K562 (cell line): ENCODE measurements at regions not wholly inside any gene's neighbourhood (a gene's known extent, or its start where the extent isn't known, plus 50 kb on each side); places are given as distances from the start of the nearest gene placed in this dataset.

ENCODE experiments used
- ATAC-seq: fragments of 200-7000 bp; cut with Tn5 transposase; 3 replicates; pipeline ENCODE4 v1.9.1; 2020; ENCODE audit warnings: moderate library complexity
- BruUV-seq: library from RNA; stranded (reverse); fragments of 400-500 nt; replicated peaks from 2 replicates; lab custom pipeline; 2021; lab: Mats Ljungman, UMichigan
- CTCF ChIA-PET: fragments of 300-600 bp; formaldehyde crosslinking; extraction: SDS; loops from one replicate; lab custom pipeline; 2021; ENCODE audit warnings: low intra/inter-chr PET ratio; lab: Yijun Ruan, JAX
- POLR2A ChIA-PET: fragments of 300-600, 350-650 bp; sonication (Branson Sonifier 250); formaldehyde crosslinking; extraction: SDS; loops from one replicate; lab custom pipeline; 2021; ENCODE audit warnings: antibody characterized with exemption, inconsistent platforms; lab: Yijun Ruan, JAX
- DNase-seq, 4 experiments: peaks; one replicate each; pipeline versions ENCODE4 v3.0.0 to v3.0.0-alpha.2; 2011 to 2018; ENCODE audit warnings: low spot score in 3 of 4, mixed read lengths in 3 of 4; ENCODE audit errors: extremely low read depth in 1 of 4
- FAIRE-seq: peaks from 2 replicates; lab custom pipeline; 2011; peaks lifted over from hg19 to GRCh38; lab: Jason Lieb, UNC
- H2AFZ ChIP-seq: 2 replicates; pipeline ENCODE4 v1.6.0; 2011; ENCODE audit warnings: low read depth, low read length, control low read depth, inconsistent platforms
- H3K27ac ChIP-seq: fragments of 200-600 bp; 3 replicates; pipeline ENCODE4 v1.8.0; 2011; ENCODE audit warnings: low read depth, mild to moderate bottlenecking, control low read depth, inconsistent platforms, low read length, moderate library complexity, mixed read lengths; ENCODE audit errors: extremely low read depth
- H3K27me3 ChIP-seq, 2 experiments: fragments of 300-600 bp in 1 of 2; 2 replicates in 1 of 2; 3 replicates in 1 of 2; pipeline versions ENCODE4 v1.6.0 to v1.8.0; 2011; ENCODE audit warnings: inconsistent platforms in 2 of 2, low read length in 2 of 2, mild to moderate bottlenecking in 1 of 2, mixed read lengths in 1 of 2, moderate library complexity in 1 of 2; ENCODE audit not compliant: control insufficient read depth in 2 of 2, insufficient read depth in 2 of 2
- H3K36me3 ChIP-seq: fragments of 300-600 bp; 3 replicates; pipeline ENCODE4 v1.8.0; 2011; ENCODE audit warnings: mild to moderate bottlenecking, low read length, inconsistent platforms; ENCODE audit not compliant: control insufficient read depth, insufficient read depth
- H3K4me1 ChIP-seq, 2 experiments: fragments of 200-600 bp in 1 of 2; replicated peaks in 1 of 2; 2 replicates in 1 of 2; 3 replicates in 1 of 2; pipeline versions ENCODE4 v1.5.1 to v1.8.0; 2011; ENCODE audit warnings: inconsistent platforms in 2 of 2, low read length in 2 of 2, mild to moderate bottlenecking in 1 of 2, mixed read lengths in 1 of 2, moderate library complexity in 1 of 2; ENCODE audit not compliant: control insufficient read depth in 2 of 2, insufficient read depth in 2 of 2
- H3K4me2 ChIP-seq: 2 replicates; pipeline ENCODE4 v1.6.1; 2011; ENCODE audit warnings: low read length, control low read depth, inconsistent platforms, mixed read lengths; ENCODE audit not compliant: insufficient read depth
- H3K4me3 ChIP-seq: fragments of 200-600 bp; sonication (generic), shearing (Covaris generic); 2 replicates; pipeline ENCODE4 v1.5.1; 2016; ENCODE audit warnings: control low read depth, inconsistent platforms
- H3K79me2 ChIP-seq: fragments of 200-600 bp; 3 replicates; pipeline ENCODE4 v1.8.0; 2011; ENCODE audit warnings: low read length, inconsistent platforms; ENCODE audit not compliant: control insufficient read depth, insufficient read depth
- H3K9ac ChIP-seq, 2 experiments: 2 replicates each; pipeline versions ENCODE4 v1.6.0 to v1.6.1; 2011; ENCODE audit warnings: low read depth in 2 of 2, low read length in 2 of 2, control low read depth in 1 of 2, inconsistent platforms in 1 of 2, mild to moderate bottlenecking in 1 of 2, mixed read lengths in 1 of 2; ENCODE audit not compliant: insufficient read depth in 1 of 2
- H3K9me1 ChIP-seq: one replicate; pipeline ENCODE4 v1.6.0; 2011; ENCODE audit warnings: inconsistent platforms, mild to moderate bottlenecking, low read length, moderate library complexity; ENCODE audit not compliant: control insufficient read depth, insufficient read depth
- H3K9me3 ChIP-seq: replicated peaks from 2 replicates; pipeline ENCODE4 v1.5.1; 2011; ENCODE audit warnings: low read depth, low read length, inconsistent platforms; ENCODE audit not compliant: control insufficient read depth, insufficient read depth
- H4K20me1 ChIP-seq: replicated peaks from 2 replicates; pipeline ENCODE4 v1.6.1; 2011; ENCODE audit warnings: low read length, inconsistent platforms, mixed read lengths; ENCODE audit not compliant: control insufficient read depth, insufficient read depth
- C11orf30 ChIP-seq: fragments of 450-650 bp; IDR thresholded peaks from 2 replicates; pipeline ENCODE4 v1.6.1; 2016; ENCODE audit warnings: low read depth, mild to moderate bottlenecking
- CAMTA2 ChIP-seq: fragments of 250-450 bp; sonication (Bioruptor Pico); conservative IDR thresholded peaks from 2 replicates; pipeline ENCODE4 v1.5.1; 2022
- CEBPB ChIP-seq: fragments of 450-650 bp; IDR thresholded peaks from 2 replicates; pipeline ENCODE4 v1.6.1; 2016; ENCODE audit warnings: missing genetic modification characterization, missing compliant biosample characterization
- CHD2 ChIP-seq: IDR thresholded peaks from 2 replicates; pipeline ENCODE4 v1.6.1; 2011; ENCODE audit warnings: low read depth, low read length
- DACH1 ChIP-seq: fragments of 450-650 bp; IDR thresholded peaks from 2 replicates; pipeline ENCODE4 v1.6.1; 2018; ENCODE audit not compliant: partially characterized antibody
- HLTF ChIP-seq: fragments of 450-650 bp; IDR thresholded peaks from 2 replicates; pipeline ENCODE4 v1.6.1; 2016
- MAFF ChIP-seq: IDR thresholded peaks from 2 replicates; pipeline ENCODE4 v1.6.1; 2012; ENCODE audit warnings: low read length, improper control_type of control experiment
- MAFK ChIP-seq: IDR thresholded peaks from 2 replicates; pipeline ENCODE4 v1.6.1; 2011; ENCODE audit warnings: low read length, improper control_type of control experiment
- MCM2 ChIP-seq: fragments of 450-650 bp; IDR thresholded peaks from 2 replicates; pipeline ENCODE4 v1.6.1; 2017; ENCODE audit warnings: low read depth, mild to moderate bottlenecking
- NELFE ChIP-seq: IDR thresholded peaks from 2 replicates; pipeline ENCODE4 v1.6.1; 2011; ENCODE audit warnings: mild to moderate bottlenecking; ENCODE audit not compliant: insufficient read depth, insufficient read length
- PHF21A ChIP-seq: fragments of 450-650 bp; IDR thresholded peaks from 2 replicates; pipeline ENCODE4 v1.6.1; 2017; ENCODE audit warnings: low read depth, borderline replicate concordance
- POLR2A ChIP-seq: fragments of 450-650 bp; conservative IDR thresholded peaks from 2 replicates; pipeline ENCODE4 v1.6.1; 2016
- RBM22 ChIP-seq: fragments of 200-400 bp; formaldehyde crosslinking; IDR thresholded peaks from 2 replicates; pipeline ENCODE4 v1.6.1; 2018; ENCODE audit warnings: low read length, low read depth; ENCODE audit not compliant: poor library complexity, severe bottlenecking
- SIRT6 ChIP-seq: IDR thresholded peaks from one replicate; pipeline ENCODE4 v1.6.1; 2012; ENCODE audit warnings: low read depth, mild to moderate bottlenecking, control low read depth, inconsistent platforms, low read length, moderate library complexity
- TBL1XR1 ChIP-seq, 2 experiments: IDR thresholded peaks; 2 replicates each; pipeline ENCODE4 v1.6.1; 2012; ENCODE audit warnings: improper control_type of control experiment in 2 of 2, low read length in 2 of 2, mild to moderate bottlenecking in 1 of 2
- USF2 ChIP-seq: sonication (generic); formaldehyde crosslinking; IDR thresholded peaks from 2 replicates; pipeline ENCODE4 v1.5.0; 2020; ENCODE audit warnings: missing genetic modification reagents
- ZBTB1 ChIP-seq: sonication (generic); formaldehyde crosslinking; IDR thresholded peaks from 2 replicates; pipeline ENCODE4 v1.8.1; 2023; ENCODE audit warnings: missing genetic modification reagents, low read depth, mild to moderate bottlenecking, borderline replicate concordance
- ZNF316 ChIP-seq: fragments of 450-650 bp; IDR thresholded peaks from 2 replicates; pipeline ENCODE4 v1.6.1; 2016
- WGBS: fragments of 100-300 bp; shearing (Covaris generic); methylation state at CpG from one replicate; pipeline ENCODE4 v1.1.6; 2016; ENCODE audit warnings: low coverage, mixed read lengths; ENCODE audit not compliant: insufficient coverage; ENCODE audit errors: missing lambda C conversion rate; 5-methylcytosine and 5-hydroxymethylcytosine counted together
- in situ Hi-C: fragments of 300-500 bp; cut with MboI; formaldehyde crosslinking; loops from 4 replicates; pipeline ENCODE4 v1.15.0; 2018; ENCODE audit warnings: inconsistent platforms, mixed read lengths
- intact Hi-C: fragments of 100-400 bp; cut with micrococcal nuclease; formaldehyde crosslinking; loops from 2 replicates; pipeline ENCODE4 v1.14.2; 2022
- TF ChIP-seq, protein P1 (sequence below): sonication (generic); formaldehyde crosslinking; IDR thresholded peaks from 2 replicates; pipeline ENCODE4 v1.8.1; 2023; ENCODE audit warnings: mild to moderate bottlenecking, missing genetic modification reagents, moderate library complexity

DNA sequence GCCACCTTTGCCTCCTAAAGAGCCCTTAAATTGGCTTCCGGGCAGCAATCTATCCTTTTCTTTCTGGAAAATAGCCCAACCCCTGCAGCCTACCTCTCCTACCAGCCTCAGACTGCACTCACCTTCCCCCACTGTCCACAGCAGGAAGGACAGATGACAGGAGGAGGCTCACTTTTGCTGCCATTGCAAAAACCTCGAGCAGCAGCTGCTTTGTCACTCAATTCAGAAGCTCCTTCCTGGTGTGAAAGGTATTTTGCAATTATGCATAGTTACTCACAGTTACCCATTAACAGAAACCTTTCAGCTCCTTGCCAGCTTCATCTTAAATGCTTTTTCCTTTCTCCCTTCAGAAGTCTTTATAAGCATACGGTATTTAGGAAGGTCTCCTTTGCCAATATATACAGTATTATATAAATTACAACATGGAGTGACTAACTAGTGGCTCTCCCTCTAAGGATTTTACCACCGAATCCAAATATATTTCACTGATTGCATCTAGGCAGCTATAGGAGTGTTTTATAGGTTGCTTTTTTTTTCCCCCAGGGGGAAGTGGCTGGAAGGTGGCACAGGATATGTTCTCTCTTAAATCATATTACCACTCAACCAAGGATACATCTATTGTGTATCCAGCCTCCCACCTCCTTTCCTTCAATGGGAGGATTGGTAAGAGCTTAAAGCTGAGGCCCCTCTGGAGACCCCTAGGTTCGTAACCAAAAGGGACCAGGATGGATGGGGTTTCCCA lies 142.1 kb upstream of the IPO9 start:
- no peak for FAIRE-seq

More for the DNA sequence above, 142.1 kb upstream of the IPO9 start:
- Histone ChIP-seq H2AFZ (no peak overlapping the region), H3K4me2 (no peak overlapping the region), H3K79me2 (no peaks in the 10 kb centered on the region; the same call in 2 of the 3 replicates), H3K9ac (no peak overlapping the region), H3K4me1 (peaks cover 0 to 7% of the 10 kb centered on the region in 2 experiments; a peak in 2 of 5 replicates), H3K27me3 (peaks cover 0 to 3% of the 10 kb centered on the region in 2 experiments; a peak in 2 of 5 replicates), H3K36me3 (no peaks in the 10 kb centered on the region), H3K9me3 (no peaks in the 10 kb centered on the region), H3K4me3 (no peak overlapping the region), H3K9me1 (peaks cover 3% of the 10 kb centered on the region), H4K20me1 (no peaks in the 10 kb centered on the region), H3K27ac (no peak overlapping the region)
- intact Hi-C loops, result no loop called here
- no TSS peak for BruUV-seq
- CTCF ChIA-PET, result no interaction called here
- WGBS, result 18% methylated on average over 5 of the region's 5 CpGs
- in situ Hi-C loops, result no loop called here
- POLR2A ChIA-PET, result interaction anchor here (0.6 to 1.2 kb wide), 4 partner anchors 17 to 113 kb away, joined by 3 read pairs; no protein-coding TSS in a partner anchor
- no peak for DNase-seq
- TF ChIP-seq MAFF (peak; percentile 33; the same call in 1 of the 2 replicates), PHF21A (no peak), NELFE (no peak), ZBTB1 (CRISPR knock-in tag) (no peak), POLR2A (no peak), CAMTA2 (CRISPR knock-in tag) (no peak), TBL1XR1 (IDR thresholded peaks at IDR 0.05; ENCODE audit: low read length in 2 of 2) (no peak), MAFK (peak; percentile 62), MCM2 (no peak), RBM22 (no peak), ZNF316 (peak; percentile 62), CHD2 (no peak), DACH1 (no peak), C11orf30 (peak; percentile 70), CEBPB (tag) (0 out of 2 replicates have a peak, but pooled peaks have one; percentile 17), USF2 (no peak), SIRT6 (no peak), HLTF (no peak)
- TF ChIP-seq, protein P1, sequence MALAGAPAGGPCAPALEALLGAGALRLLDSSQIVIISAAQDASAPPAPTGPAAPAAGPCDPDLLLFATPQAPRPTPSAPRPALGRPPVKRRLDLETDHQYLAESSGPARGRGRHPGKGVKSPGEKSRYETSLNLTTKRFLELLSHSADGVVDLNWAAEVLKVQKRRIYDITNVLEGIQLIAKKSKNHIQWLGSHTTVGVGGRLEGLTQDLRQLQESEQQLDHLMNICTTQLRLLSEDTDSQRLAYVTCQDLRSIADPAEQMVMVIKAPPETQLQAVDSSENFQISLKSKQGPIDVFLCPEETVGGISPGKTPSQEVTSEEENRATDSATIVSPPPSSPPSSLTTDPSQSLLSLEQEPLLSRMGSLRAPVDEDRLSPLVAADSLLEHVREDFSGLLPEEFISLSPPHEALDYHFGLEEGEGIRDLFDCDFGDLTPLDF (CRISPR knock-in tag), result no peak
- peak; percentile 60 for ATAC-seq
